ENCODE measurements at regions not wholly inside any gene's neighbourhood (a gene's known extent, or its start where the extent isn't known, plus 50 kb on each side); places are given as distances from the start of the nearest gene placed in this dataset.
"Not testable (repeated sequence)": the region's sequence is repeated elsewhere in the genome, so short reads cannot be mapped to it uniquely, and the experiment has no call there.

- in situ Hi-C loops (cut with MboI; ENCODE audit: low pct_ligation_motif_present in 1 of 4, low pct_unique_long_range_greater_than_20kb in 1 of 4, low sequenced_read_pairs in 3 of 4) (no loop called here), intact Hi-C loops (cut with DNase I; ENCODE audit: low total_unique reads) (no loop called here)
- WGBS, 2 donors (ENCODE audit: low coverage in 1 of 2) = 88% methylated on average over 3 of the region's 3 CpGs; no CpG with 5 or more reads in 1 of the 2 donors
Measured at GRCh38 chr21:25170681-25171080, 436.6 kb downstream of the MRPL39 start.

GRCh38 chr21:25169370-25169769 is 437.9 kb downstream of the MRPL39 start:
- no peaks in the 10 kb centered on the region for H3K27me3 ChIP-seq
- TF ChIP-seq EP300 (IDR thresholded peaks at IDR 0.05; ENCODE audit: low read depth) (no peak), POLR2AphosphoS5 (IDR thresholded peaks at IDR 0.05) (no peak), CTCF (IDR thresholded peaks at IDR 0.05) (no peak), POLR2A (IDR thresholded peaks at IDR 0.05) (no peak)
- H3K4me1 ChIP-seq = no peaks in the 10 kb centered on the region
- 43 to 90% methylated on average over 1 of the region's 1 CpG for WGBS, 2 donors (ENCODE audit: low coverage in 1 of 2)
- H3K36me3 ChIP-seq = no peaks in the 10 kb centered on the region
- H3K9me3 ChIP-seq = peaks cover 13 to 15% of the 10 kb centered on the region in 2 donors
- no peak overlapping the region for H3K27ac ChIP-seq
- H3K4me3 ChIP-seq = no peak overlapping the region
- in situ Hi-C loops (cut with MboI; ENCODE audit: low pct_ligation_motif_present in 1 of 4, low pct_unique_long_range_greater_than_20kb in 1 of 4, low sequenced_read_pairs in 3 of 4) (no loop called here), intact Hi-C loops (cut with DNase I; ENCODE audit: low total_unique reads) (no loop called here)
- no peak for DNase-seq

More at GRCh38 chr21:25170681-25171080, 436.6 kb downstream of the MRPL39 start:
- H3K9me3 ChIP-seq = peaks cover 13 to 15% of the 10 kb centered on the region in 2 donors
- no peak for DNase-seq
- no peaks in the 10 kb centered on the region for H3K4me1 ChIP-seq
- TF ChIP-seq POLR2AphosphoS5 (IDR thresholded peaks at IDR 0.05) (no peak), POLR2A (IDR thresholded peaks at IDR 0.05) (no peak), EP300 (IDR thresholded peaks at IDR 0.05; ENCODE audit: low read depth) (no peak), CTCF (IDR thresholded peaks at IDR 0.05) (no peak)
- H3K27ac ChIP-seq = no peak overlapping the region
- no peaks in the 10 kb centered on the region for H3K36me3 ChIP-seq
- H3K27me3 ChIP-seq = no peaks in the 10 kb centered on the region
- no peak overlapping the region for H3K4me3 ChIP-seq

GRCh38 chr21:25166904-25167303 is 440.4 kb downstream of the MRPL39 start:
- H3K4me1 ChIP-seq; intact Hi-C loops (cut with DNase I; ENCODE audit: low total_unique reads); DNase-seq; H3K27me3 ChIP-seq; H3K36me3 ChIP-seq; H3K4me3 ChIP-seq; H3K27ac ChIP-seq; in situ Hi-C loops (cut with MboI; ENCODE audit: low pct_ligation_motif_present in 1 of 4, low pct_unique_long_range_greater_than_20kb in 1 of 4, low sequenced_read_pairs in 3 of 4): not testable (repeated sequence)
- H3K9me3 ChIP-seq = peaks cover 13 to 15% of the 10 kb centered on the region in 2 donors
- WGBS, 2 donors (ENCODE audit: low coverage in 1 of 2) = 80 to 82% methylated on average over 1 of the region's 1 CpG

GRCh38 chr21:25161571-25161970 is 445.7 kb downstream of the MRPL39 start:
- intact Hi-C loops (cut with DNase I; ENCODE audit: low total_unique reads) = no loop called here

DNA sequence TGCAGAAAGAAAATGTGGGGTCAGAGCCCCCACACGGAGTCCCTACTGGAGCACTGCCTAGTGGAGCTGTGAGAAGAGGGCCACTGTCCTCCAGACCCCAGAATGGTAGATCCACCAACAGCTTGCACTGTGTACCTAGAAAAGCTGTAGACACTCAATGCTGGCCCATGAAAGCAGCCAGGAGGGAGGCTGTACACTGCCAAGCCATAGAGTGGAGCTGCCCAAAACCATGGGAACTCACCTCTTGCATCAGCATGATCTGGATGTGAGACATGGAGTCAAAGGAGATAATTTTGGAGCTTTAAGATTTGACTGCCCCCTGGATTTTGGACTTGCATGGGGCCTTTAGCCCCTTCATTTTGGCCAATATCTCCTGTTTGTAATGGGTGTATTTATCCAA is 452.3 kb downstream of the MRPL39 start:
- in situ Hi-C loops (cut with MboI; ENCODE audit: low pct_ligation_motif_present in 1 of 4, low pct_unique_long_range_greater_than_20kb in 1 of 4, low sequenced_read_pairs in 3 of 4); DNase-seq: not testable (repeated sequence)
- 0 to 90% methylated on average over 1 of the region's 1 CpG for WGBS, 2 donors (ENCODE audit: low coverage in 1 of 2)

More at GRCh38 chr21:25161571-25161970, 445.7 kb downstream of the MRPL39 start:
- no peaks in the 10 kb centered on the region for H3K27me3 ChIP-seq
- no peak overlapping the region for H3K27ac ChIP-seq
- H3K4me3 ChIP-seq = no peak overlapping the region
- WGBS, 2 donors (ENCODE audit: low coverage in 1 of 2) = 65 to 80% methylated on average over 3 to 4 of the region's 4 CpGs
- no peaks in the 10 kb centered on the region for H3K36me3 ChIP-seq
- H3K4me1 ChIP-seq = no peaks in the 10 kb centered on the region
- DNase-seq = no peak
- in situ Hi-C loops (cut with MboI; ENCODE audit: low pct_ligation_motif_present in 1 of 4, low pct_unique_long_range_greater_than_20kb in 1 of 4, low sequenced_read_pairs in 3 of 4) = no loop called here
- no peak for TF ChIP-seq CTCF (IDR thresholded peaks at IDR 0.05)
- no peak for TF ChIP-seq POLR2A (IDR thresholded peaks at IDR 0.05)
- TF ChIP-seq POLR2AphosphoS5 (IDR thresholded peaks at IDR 0.05) = no peak
- TF ChIP-seq EP300 (IDR thresholded peaks at IDR 0.05; ENCODE audit: low read depth) = no peak
- H3K9me3 ChIP-seq = peaks cover under 1 to 4% of the 10 kb centered on the region in 2 donors

More for the DNA sequence above, 452.3 kb downstream of the MRPL39 start:
- intact Hi-C loops (cut with DNase I; ENCODE audit: low total_unique reads); H3K4me1 ChIP-seq; H3K4me3 ChIP-seq; H3K27me3 ChIP-seq; H3K27ac ChIP-seq; H3K9me3 ChIP-seq; H3K36me3 ChIP-seq: not testable (repeated sequence)

All from transverse colon (tissue), 4 donors.